ENCODE measurements at regions not wholly inside any gene's neighbourhood (a gene's known extent, or its start where the extent isn't known, plus 50 kb on each side); places are given as distances from the start of the nearest gene placed in this dataset.
A peak's percentile ranks its signal among the peaks of the same experiment; 100 is the strongest.

GRCh38 chr11:103736315-103737036, 300.0 kb upstream of the DDI1 start:
- DNase-seq, result no peak

GRCh38 chr11:103737037-103737622, 299.3 kb upstream of the DDI1 start:
- no peak for DNase-seq

GRCh38 chr11:103737747-103738146, 298.7 kb upstream of the DDI1 start:
- DNase-seq, result no peak

DNA sequence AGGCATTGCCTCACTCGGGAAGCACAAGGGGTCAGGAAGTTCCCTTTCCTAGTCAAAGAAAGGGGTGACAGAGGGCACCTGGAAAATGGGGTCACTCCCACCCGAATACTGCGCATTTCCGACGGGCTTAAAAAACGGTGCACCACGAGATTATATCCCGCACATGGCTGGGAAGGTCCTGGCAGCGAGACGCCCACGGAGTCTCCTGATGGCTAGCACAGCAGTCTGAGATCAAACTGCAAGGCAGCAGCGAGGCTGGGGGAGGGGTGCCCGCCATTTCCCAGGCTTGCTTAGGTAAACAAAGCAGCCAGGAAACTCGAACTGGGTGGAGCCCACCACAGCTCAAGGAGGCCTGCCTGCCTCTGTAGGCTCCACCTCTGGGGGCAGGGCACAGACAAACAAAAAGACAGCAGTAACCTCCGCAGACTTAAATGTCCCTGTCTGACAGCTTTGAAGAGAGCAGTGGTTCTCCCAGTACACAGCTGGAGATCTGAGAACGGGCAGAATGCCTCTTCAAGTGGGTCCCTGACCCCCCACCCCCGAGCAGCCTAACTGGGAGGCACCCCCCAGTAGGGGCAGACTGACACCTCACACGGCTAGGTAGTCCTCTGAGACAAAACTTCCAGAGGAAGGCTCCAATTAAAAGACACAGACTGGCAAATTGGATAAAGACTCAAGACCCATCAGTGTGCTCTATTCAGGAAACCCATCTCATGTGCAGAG, 297.2 kb upstream of the DDI1 start:
- peak; percentile 55 for DNase-seq

DNA sequence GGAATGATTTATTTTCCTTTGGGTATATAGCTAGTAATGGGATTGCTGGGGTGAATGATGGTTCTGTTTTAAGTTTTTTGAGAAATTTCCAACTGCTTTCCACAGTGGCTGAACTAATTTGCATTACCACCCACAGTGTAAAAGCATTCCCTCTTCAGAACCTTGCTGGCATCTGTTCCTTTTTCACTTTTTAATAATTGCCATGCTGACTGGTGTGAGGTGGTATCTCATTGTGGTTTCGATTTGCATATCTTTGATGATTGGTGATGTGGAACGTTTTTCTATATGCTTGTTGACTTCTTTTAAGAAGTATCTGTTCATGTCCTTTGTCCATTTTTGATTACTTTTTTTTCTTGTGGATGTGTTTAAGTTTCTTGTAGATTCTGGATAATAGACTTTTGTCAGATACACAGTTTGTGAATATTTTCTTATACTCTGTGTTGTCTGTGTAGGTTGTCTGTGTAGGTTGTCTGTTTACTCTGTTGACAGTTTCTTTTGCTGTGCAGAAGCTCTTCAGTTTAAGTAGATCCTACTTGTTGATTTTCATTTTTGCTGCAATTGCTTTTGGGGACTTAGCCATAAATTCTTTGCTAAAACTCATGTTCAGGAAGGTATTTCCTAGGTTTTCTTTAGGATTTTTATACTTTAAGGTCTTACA, 291.8 kb upstream of the DDI1 start:
- DNase-seq, result no peak

GRCh38 chr11:103749158-103749557, 287.3 kb upstream of the DDI1 start:
- DNase-seq, result no peak

DNA sequence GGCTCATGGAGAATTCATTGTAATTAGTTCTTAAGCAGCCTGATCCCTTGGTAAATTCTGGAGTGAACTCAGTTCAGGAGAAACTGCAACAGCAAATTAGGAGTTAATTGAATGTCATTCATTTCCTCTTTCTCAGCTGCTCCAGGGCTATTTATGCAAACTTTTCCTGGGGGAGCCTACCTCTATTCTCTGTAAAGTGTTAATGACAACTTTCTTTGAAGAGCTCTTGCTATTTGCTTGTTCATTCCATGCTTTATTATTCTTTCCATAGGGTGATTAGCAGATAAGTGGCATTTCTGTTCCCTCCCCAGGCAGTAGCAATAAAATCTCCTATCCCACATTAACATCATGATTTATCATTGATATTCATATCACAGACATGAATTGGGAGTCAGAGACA, 267.6 kb upstream of the DDI1 start:
- no peak for DNase-seq

- DNase-seq, result no peak
Observed at GRCh38 chr11:103773059-103773458, 263.4 kb upstream of the DDI1 start.

- DNase-seq, result no peak
Observed at GRCh38 chr11:103773537-103773936, 262.9 kb upstream of the DDI1 start.

DNA sequence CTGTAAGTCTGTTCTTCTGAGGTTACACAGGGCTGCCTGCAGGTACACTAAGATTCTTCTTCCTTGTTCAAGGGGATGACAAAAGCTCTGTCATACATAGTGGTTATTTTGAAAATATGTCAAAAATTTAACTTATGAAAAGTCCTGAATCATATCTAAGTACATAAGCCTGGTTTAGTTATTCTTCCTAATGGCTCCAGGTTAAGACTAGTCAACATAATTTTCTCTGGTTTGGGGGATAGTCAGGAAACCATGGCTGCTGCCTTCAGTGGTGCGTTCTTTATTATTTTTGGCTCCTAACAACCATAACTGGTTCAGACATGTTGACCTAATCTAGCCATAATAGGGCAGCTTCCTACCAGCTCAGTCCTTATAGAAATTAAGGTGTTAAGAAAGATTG, 257.4 kb upstream of the DDI1 start:
- DNase-seq, result no peak

- no peak for DNase-seq
Observed at GRCh38 chr11:103789952-103790351, 246.5 kb upstream of the DDI1 start.

DNA sequence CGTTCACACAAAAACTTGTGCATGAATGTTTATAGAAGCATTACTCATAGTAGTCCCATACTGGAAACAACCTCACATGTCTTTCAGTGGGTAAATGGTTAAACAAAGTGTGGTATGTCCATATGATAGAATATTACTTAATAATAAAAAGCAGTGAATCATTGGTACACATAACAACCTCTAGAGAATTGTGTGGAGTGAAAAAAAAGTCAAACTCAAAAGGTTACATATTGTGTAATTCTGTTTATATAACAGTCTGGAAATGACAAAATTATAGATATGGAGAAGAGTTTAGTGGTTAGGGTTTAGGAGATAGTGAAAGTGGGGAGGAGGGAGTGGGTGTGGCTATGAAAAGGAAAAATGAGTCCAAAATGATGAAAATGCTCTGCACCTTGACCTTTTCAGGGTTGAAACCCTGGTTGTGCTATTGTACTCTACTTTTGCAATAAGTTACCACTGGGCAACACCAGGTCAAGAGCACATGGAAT, 243.4 kb upstream of the DDI1 start:
- DNase-seq, result no peak

DNA sequence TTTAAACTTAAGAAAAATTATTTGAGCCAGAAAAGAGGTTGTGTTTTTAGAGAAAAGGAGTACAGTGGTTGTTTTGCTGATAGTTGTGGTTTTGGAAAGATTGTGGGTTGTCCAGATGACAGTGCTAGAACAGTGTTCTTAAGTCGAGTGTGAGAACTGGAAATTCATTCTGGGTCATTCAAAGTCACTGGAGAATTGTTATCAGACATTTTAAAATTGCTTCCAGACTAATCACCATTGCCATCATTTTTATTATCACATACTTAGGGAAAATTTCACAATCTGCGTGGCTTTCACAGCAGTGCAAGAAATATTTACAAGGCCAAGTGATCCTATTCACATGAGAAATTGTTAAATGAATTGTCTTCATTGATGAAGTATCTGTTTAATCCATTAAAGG, 242.2 kb upstream of the DDI1 start:
- DNase-seq, result no peak

DNA sequence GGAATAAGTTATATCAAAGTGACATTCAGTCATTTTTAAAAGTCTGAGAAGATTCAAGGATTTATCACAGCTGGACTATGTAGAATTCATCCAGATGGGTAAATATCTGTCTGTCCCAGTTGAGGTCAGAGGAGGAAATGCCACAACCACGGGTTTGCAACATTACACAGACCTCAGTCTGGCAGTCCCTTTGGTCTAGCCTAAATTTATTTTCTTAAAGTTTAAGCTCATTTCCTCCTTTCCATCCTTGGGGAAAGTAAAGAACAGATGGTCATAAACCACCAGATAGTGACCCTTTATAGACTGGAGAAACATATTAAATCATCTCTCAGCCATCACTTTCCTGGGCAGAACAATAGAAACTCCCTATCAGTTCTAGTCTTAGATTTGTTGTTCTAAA, 238.4 kb upstream of the DDI1 start:
- DNase-seq, result no peak

GRCh38 chr11:103798446-103798845, 238.0 kb upstream of the DDI1 start:
- no peak for DNase-seq

DNA sequence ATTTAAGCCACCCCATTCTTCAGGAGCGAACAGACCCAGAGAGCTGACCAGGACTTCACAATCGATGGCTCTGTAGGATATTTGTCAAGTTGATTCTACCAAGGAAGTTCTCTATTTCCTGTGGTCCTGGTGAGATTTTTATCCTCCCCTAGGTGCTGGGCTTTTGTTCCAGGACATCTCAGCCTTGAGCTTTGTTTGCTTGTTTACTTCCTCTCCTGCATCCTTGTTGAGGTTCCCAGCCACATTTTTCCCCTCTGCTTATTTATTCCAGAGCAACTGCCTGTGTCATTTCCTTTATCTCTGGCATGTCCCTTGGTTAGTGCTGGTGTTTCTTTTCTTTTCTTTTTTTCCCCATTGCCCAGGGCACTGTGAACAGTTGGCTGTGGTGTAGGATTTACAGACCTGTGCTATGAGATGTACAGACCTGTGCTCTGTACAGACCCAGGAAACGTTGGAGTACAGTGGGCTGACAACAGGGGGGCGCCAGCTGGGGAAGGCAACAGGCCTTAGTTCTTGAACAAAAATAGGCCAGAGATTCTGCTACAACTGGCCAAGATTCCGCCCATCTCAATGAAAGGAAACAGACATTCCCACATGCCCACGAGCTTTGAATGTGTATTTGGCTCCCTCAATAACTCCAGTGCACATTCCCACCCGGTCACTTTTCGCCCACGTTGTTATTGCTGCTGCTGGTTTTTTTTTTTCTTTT, 235.9 kb upstream of the DDI1 start:
- peak; percentile 90 for DNase-seq

- peak; percentile 51 for DNase-seq
Observed at GRCh38 chr11:103803062-103803461, 233.4 kb upstream of the DDI1 start.

GRCh38 chr11:103805688-103806009, 230.8 kb upstream of the DDI1 start:
- no peak for DNase-seq

GRCh38 chr11:103806130-103806895, 230.1 kb upstream of the DDI1 start:
- no peak for DNase-seq

- no peak for DNase-seq
Observed at GRCh38 chr11:103807806-103808205, 228.6 kb upstream of the DDI1 start.

DNA sequence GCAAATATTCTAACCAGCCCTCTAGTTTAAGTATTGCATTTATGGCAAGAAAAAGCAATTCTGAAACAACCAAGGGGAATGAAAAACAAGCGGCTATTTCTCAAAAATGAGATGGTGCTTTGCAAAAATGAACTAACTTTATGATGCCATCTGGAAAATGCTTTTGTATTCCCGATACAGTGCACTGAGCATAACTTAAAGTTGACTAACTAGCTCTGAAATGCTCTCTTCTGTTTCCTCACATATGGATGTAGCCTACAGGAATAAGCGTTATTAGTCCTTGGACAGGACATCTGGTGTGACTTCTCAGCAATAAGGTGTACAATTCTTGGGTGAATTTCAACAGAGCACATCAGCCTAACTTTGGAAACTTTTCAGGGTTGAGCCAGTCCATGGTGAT, 228.2 kb upstream of the DDI1 start:
- DNase-seq, result no peak

DNA sequence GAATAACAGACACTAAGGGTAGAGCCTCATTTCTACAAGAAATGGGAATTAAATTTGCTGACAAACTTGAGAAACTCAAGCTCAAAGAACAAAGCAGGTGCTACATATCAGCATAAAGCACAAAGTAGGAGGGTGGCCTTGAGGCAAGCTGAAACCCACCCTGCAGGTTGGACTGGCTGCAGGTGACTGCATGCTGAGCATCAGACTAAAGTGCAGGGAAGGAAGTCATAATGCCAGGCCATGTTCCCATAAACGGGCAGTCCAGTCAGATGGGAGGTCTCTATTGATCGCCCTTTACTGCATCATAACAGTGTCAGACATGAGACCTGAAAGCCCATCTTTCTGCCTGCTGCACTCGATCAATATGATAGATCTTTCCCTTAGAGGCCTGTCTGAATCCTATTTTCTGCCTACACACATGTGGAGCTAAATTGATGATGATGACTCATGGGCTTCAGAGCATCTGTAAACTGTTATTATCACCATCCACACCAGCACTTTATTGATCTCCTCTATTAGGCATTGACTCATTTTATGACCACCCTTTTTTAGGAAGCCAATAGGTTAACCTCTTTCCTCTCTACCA, 224.5 kb upstream of the DDI1 start:
- peak; percentile 59 for DNase-seq
